Islet precursor cell (in vitro differentiated cells): ENCODE measurements at regions not wholly inside any gene's neighbourhood (a gene's known extent, or its start where the extent isn't known, plus 50 kb on each side); places are given as distances from the start of the nearest gene placed in this dataset.
"Not testable (repeated sequence)": the region's sequence is repeated elsewhere in the genome, so short reads cannot be mapped to it uniquely, and the experiment has no call there.

Experiments used
- DNase-seq: peaks from one replicate; pipeline ENCODE4 v3.0.0-alpha.2; 2018

GRCh38 chr6:11845664-11846577 is 67.3 kb upstream of the ADTRP start:
- no peak for DNase-seq

- not testable (repeated sequence) for DNase-seq
Measured at GRCh38 chr6:11842795-11843194, 64.2 kb upstream of the ADTRP start.

GRCh38 chr6:11835065-11835464 is 56.5 kb upstream of the ADTRP start:
- DNase-seq = no peak

GRCh38 chr6:11833626-11834592 is 55.3 kb upstream of the ADTRP start:
- no peak for DNase-seq

GRCh38 chr6:11831653-11832052 is 53.0 kb upstream of the ADTRP start:
- no peak for DNase-seq

- DNase-seq = no peak
Measured at GRCh38 chr6:11830520-11830919, 51.9 kb upstream of the ADTRP start.

GRCh38 chr6:11830105-11830504 is 51.5 kb upstream of the ADTRP start:
- no peak for DNase-seq

- DNase-seq = no peak
Measured at GRCh38 chr6:11828262-11828870, 49.8 kb upstream of the ADTRP start.
